Thyroid gland (tissue), 4 donors: ENCODE measurements at regions not wholly inside any gene's neighbourhood (a gene's known extent, or its start where the extent isn't known, plus 50 kb on each side); places are given as distances from the start of the nearest gene placed in this dataset.

Experiments
- CTCF ChIP-seq, 6 experiments: fragments of 200-600 bp in 3 of 6; fragments of 450-650 bp in 3 of 6; sonication (generic) in 3 of 6; IDR thresholded peaks; one replicate each; pipeline ENCODE4 v1.5.1; 2016 to 2019; ENCODE audit warnings: antibody characterized with exemption in 6 of 6, mild to moderate bottlenecking in 2 of 6, inconsistent platforms in 1 of 6, moderate library complexity in 1 of 6
- POLR2A ChIP-seq, 2 donors: fragments of 450-650 bp; IDR thresholded peaks; one replicate each; pipeline ENCODE4 v1.6.1; 2017; ENCODE audit warnings: antibody characterized with exemption in 2 of 2, mild to moderate bottlenecking in 2 of 2, moderate library complexity in 1 of 2

GRCh38 chr7:17554341-17555015, 256.0 kb downstream of the AHR start:
- TF ChIP-seq CTCF (IDR thresholded peaks at IDR 0.05) (no peak), POLR2A (IDR thresholded peaks at IDR 0.05) (no peak)
